Inflammatory macrophage treated with lipopolysaccharide for 4 hours (primary cell): ENCODE measurements at regions not wholly inside any gene's neighbourhood (a gene's known extent, or its start where the extent isn't known, plus 50 kb on each side); places are given as distances from the start of the nearest gene placed in this dataset.

Source experiments
- DNase-seq: peaks from one replicate; pipeline ENCODE4 v3.0.0-alpha.2; 2020

- no peak for DNase-seq
Observed at GRCh38 chr5:61596265-61596664, 264.2 kb downstream of the ZSWIM6 start.

GRCh38 chr5:61597684-61598083 is 265.6 kb downstream of the ZSWIM6 start:
- no peak for DNase-seq

DNA sequence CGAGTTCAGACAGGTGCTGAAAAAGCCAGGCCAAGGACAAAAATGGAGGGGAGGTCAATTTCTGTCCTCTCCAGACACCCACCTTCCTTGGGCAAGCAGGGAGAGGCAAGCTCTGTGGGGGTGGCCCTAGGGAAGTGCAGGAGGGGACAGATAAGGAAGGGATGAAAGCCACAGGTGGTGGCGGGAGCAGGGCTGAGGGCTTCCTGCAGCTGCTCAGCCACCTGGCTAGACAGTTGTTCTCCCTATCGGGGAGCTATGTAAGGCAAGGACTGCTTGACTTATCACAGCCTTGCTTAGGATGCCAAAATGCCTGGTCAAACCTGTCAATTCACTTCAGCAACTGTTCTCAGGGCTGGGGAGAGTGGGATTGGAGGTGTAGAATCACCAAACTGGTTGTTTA is 266.1 kb downstream of the ZSWIM6 start:
- DNase-seq, result no peak

- no peak for DNase-seq
Observed at GRCh38 chr5:61599370-61600122, 267.5 kb downstream of the ZSWIM6 start.

GRCh38 chr5:61600123-61600444 is 268.0 kb downstream of the ZSWIM6 start:
- no peak for DNase-seq

GRCh38 chr5:61600945-61601511 is 269.0 kb downstream of the ZSWIM6 start:
- no peak for DNase-seq

DNA sequence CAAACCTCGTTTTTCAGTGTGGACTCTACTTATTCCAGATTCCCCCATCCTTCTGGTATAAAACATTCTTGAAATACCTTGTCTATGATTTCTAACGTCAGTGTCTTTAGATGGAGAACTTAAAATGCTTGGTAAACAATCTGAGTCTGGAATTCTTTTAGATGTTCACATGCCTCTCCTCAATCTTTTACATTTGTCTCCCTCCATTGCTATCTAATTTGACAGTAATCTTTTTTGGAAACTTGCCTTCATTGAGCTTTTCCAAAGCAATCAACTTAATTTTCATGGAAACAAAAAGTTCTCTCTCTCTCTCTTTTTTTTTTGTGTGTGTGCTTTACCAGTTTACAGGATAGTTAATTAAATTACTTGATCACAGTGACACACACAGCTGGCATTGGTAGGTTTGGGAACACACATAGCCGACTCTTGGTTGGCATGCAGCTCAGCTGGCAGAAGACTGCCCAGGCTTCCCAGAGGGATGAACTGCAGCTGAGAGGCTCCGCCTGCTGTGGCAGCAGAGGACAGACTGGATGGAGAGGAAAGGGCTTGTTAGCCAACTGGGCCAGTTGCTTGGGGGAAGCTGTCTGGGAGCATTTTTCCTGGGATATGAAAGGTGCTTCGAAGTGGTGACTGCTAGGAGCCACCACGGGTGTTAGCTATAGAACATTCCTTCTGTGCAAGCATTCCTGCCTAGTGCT is 271.3 kb downstream of the ZSWIM6 start:
- no peak for DNase-seq

DNA sequence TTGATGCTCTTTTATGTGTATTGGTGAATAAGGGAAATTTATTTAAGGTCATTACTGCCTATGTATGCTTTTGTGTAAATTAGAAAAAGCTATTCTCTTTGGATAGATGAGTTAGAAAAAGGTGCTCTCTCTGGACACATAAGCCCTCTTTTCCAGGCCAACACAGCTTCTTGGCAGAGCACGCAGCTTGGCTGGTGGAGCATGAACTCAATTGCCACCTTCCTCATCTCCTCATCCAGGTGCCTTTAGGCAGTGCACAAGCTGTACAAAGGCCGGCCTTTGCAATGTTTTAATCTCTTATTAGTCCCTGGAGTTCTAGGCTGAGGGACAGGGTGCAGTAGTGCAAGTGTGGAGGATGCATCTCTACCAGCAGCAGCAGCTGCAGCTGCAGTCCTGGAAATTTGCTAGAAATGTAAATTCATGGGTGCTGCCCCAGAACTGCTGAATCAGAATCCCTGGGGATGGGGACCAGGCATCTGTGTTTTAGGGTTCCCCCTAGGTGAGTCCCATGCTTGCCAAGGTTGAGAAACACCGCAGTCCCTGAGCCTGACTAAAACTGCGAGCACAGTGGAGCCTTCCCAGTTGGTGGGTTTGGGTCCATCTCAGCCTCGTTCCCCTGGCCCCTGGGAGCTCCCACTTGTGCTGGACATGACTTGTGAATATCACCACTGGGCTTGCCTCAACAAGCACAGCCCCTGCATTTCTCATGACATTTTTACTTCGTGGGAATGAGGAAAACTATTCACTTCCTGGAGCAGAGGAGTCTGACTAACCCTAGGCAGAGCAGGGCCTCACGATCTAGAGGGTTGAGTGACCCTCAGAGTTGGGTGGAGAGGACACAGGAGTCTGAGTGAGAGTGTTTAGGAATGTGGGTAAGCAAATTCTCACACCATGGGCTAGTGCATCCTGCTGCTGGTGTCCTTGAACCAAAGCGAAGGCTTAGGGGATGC is 272.3 kb downstream of the ZSWIM6 start:
- no peak for DNase-seq

- no peak for DNase-seq
Observed at GRCh38 chr5:61609840-61610677, 278.0 kb downstream of the ZSWIM6 start.

DNA sequence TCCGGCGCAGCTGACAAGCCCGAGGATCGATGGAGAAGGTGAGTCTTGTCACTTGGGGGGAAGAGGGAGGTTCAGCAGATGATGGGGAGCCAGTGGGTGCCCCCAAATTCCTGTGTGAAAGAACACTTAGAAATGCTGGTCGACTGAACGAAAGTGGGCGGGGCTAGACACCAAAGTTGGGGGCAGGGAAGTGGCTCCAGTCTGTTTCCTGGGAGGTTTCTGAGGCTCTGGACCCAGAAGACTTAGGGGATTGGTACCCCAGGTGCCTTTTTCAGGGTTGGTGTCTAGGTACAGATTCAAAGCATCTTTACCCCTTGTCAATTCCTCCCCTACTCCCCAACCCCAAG is 278.6 kb downstream of the ZSWIM6 start:
- no peak for DNase-seq

GRCh38 chr5:61612431-61612830 is 280.4 kb downstream of the ZSWIM6 start:
- DNase-seq, result no peak

- DNase-seq, result no peak
Observed at GRCh38 chr5:61613679-61614078, 281.6 kb downstream of the ZSWIM6 start.

- DNase-seq, result no peak
Observed at GRCh38 chr5:61614606-61615005, 282.5 kb downstream of the ZSWIM6 start.

DNA sequence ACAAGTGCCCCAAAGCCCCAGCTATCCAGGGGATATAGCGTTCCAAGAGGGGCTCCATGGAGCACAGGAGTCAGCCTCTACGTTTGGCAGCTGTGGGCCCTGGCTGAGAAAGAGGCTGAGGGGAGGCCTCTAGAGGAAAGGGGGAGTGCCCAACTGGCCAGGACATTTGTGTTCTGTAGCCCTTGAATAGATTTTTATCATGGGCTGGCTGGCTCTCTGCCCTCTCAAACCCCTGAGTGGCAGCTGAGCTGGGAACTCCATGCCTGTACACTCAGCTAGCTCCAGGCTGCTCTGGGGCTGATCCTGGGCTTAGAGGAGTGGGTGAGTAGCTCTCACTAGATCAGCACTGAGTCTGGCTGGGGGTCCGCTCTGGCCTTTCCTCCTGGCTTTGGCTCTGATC is 285.0 kb downstream of the ZSWIM6 start:
- DNase-seq, result no peak

DNA sequence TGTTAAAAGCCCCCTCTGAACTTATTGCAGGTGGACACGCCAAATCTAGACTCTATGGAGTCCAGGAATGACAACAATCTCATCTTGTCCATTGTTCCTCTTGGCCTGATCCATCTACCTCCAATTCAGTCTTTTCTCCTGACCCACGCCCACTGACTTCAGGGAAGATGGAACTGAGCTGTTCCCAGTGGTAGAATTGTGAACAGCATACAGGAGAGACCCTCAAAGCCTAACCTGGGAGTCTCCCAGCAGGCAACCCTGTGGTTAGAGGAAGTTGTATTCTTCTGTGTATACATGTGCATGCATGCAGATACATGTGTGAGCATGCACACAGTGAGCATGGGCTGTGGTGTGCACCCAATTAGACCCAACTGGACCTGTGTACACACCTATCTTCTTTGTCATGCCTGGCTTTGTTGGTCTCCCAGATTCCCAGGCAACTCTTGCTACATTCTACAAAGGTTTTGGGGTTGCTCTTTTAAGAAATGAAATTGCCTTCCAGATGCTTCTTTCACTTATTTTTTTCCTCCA is 286.0 kb downstream of the ZSWIM6 start:
- DNase-seq, result no peak

DNA sequence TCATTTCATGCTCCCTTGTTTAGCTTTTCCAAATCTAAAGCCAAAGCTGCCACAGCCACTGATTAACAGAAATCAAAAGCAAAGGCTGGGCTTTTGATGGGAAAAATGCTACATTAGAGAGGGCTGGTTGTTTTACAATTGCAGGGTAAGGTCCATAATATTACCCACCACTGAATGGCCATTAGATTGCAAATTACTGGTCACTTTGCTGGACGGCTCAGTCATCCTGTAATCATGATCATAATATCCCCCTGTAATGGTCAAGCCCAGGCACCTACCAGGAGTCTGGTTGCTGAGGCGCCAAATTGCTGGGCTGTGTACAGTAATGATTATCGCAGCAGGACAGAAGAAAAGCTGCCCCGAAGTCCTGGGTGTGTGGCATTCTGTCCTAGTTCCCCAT is 286.5 kb downstream of the ZSWIM6 start:
- no peak for DNase-seq

GRCh38 chr5:61619289-61619688 is 287.2 kb downstream of the ZSWIM6 start:
- no peak for DNase-seq

DNA sequence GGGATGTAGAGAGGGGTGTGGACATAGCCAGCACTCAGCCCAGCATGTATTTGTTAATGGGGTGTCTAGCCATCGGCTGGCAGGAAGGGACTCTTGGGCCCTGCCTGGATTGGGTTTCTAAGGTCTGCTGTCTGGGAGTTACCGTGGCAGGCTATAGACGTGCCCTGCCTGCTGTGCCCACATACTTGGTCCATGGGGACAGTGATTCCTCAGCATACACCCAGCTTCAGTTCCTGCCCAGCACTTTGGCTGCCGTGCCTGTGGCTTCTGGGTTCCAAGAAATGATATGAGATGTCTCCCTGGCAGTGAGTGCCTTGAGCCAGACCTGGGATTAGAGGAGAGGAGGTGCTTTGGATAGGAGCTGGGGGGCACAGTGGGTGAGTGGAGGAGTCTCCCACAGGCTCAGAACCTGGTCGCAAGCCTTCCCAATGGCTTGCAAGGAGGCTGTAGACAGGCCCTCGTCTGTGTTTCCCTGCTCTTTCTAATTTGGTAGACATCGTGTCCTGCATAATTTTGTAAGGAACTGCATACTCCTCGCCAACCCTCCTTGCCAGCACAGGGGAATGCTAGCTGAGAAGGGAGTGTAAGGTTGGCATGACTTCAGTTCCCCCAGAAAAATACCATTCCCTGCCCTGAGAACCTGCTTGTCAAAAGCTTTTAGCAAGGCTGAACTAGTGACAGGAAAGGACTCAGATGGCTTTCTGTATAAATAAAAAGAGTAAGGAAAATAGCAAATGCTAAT is 287.9 kb downstream of the ZSWIM6 start:
- DNase-seq, result no peak

GRCh38 chr5:61620699-61621182 is 288.7 kb downstream of the ZSWIM6 start:
- no peak for DNase-seq

GRCh38 chr5:61621202-61621650 is 289.2 kb downstream of the ZSWIM6 start:
- DNase-seq, result no peak

DNA sequence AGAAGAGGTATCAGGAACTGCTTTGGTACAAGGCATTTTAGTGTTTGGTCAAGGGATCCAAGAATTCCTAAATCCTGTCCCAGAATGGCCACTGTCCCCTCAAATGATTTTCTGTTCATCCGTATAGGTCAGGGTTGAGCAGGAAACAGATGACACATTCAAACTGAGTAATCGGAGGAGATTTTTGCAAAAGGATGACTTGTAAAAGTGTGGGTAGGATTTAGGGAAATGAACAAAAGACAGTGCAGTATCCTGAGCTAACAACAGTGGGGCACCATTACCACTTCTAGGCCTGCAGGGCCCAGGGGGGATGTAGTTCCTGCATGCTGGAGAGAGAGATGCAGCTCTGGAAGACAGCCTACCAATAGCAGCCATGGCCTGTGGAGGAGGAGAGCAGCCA is 290.1 kb downstream of the ZSWIM6 start:
- peak; percentile 78 for DNase-seq
